Esophagus muscularis mucosa (tissue), 4 donors: ENCODE measurements at regions not wholly inside any gene's neighbourhood (a gene's known extent, or its start where the extent isn't known, plus 50 kb on each side); places are given as distances from the start of the nearest gene placed in this dataset.

Source experiments
- EP300 ChIP-seq: sonication (generic); formaldehyde crosslinking; IDR thresholded peaks from one replicate; pipeline ENCODE4 v1.6.1; 2017; ENCODE audit warnings: antibody characterized with exemption
- POLR2A ChIP-seq: fragments of 450-650 bp; IDR thresholded peaks from one replicate; pipeline ENCODE4 v1.6.1; 2017; ENCODE audit warnings: antibody characterized with exemption, moderate library complexity, mild to moderate bottlenecking, low read depth
- POLR2AphosphoS5 ChIP-seq, 2 donors: sonication (generic); formaldehyde crosslinking; IDR thresholded peaks; one replicate each; pipeline ENCODE4 v1.6.1; 2017; ENCODE audit warnings: antibody characterized with exemption in 2 of 2
- TF ChIP-seq, protein P1 (sequence below), 3 experiments: fragments of 200-600 bp in 2 of 3; fragments of 450-650 bp in 1 of 3; sonication (generic) in 2 of 3; IDR thresholded peaks; one replicate each; pipeline ENCODE4 v1.5.1; 2017 to 2019; ENCODE audit warnings: antibody characterized with exemption in 3 of 3, mild to moderate bottlenecking in 2 of 3, moderate library complexity in 1 of 3

DNA sequence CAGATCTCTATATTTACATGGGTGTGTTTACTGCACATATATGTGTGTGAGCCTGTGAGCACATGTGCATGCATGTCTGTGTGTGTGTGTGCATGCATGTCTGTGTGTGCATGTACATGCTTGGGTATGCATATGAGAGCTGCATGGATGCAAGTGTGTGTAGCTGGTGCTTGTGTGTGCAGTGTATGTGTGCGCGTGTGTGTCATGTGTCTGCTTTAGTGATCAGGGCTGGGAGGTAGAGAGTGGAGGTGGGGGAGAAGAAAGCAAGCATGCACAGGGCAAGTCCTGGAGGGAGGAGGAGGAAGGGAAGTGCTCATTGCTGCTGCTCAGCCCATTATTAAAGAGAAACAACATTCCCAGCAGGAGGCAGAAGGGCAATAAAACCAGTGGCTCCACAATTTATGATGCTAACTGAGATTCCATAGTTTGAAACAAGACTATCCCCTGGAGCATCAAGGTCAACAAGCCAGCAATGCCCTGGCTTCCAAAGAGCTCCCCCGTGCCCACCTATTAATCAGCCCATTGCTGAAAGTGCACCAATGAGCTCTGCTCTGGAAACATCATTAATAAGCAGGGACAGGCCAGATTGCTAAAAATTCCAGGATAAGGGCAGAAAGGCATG lies 414.0 kb downstream of the MAFB start:
- TF ChIP-seq, protein P1, sequence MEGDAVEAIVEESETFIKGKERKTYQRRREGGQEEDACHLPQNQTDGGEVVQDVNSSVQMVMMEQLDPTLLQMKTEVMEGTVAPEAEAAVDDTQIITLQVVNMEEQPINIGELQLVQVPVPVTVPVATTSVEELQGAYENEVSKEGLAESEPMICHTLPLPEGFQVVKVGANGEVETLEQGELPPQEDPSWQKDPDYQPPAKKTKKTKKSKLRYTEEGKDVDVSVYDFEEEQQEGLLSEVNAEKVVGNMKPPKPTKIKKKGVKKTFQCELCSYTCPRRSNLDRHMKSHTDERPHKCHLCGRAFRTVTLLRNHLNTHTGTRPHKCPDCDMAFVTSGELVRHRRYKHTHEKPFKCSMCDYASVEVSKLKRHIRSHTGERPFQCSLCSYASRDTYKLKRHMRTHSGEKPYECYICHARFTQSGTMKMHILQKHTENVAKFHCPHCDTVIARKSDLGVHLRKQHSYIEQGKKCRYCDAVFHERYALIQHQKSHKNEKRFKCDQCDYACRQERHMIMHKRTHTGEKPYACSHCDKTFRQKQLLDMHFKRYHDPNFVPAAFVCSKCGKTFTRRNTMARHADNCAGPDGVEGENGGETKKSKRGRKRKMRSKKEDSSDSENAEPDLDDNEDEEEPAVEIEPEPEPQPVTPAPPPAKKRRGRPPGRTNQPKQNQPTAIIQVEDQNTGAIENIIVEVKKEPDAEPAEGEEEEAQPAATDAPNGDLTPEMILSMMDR (IDR thresholded peaks at IDR 0.05) = no peak
- TF ChIP-seq POLR2A = no peak
- no peak for TF ChIP-seq POLR2AphosphoS5 (IDR thresholded peaks at IDR 0.05)
- no peak for TF ChIP-seq EP300
